BJ (cell line): ENCODE measurements at regions not wholly inside any gene's neighbourhood (a gene's known extent, or its start where the extent isn't known, plus 50 kb on each side); places are given as distances from the start of the nearest gene placed in this dataset.
"Not testable (repeated sequence)": the region's sequence is repeated elsewhere in the genome, so short reads cannot be mapped to it uniquely, and the experiment has no call there.

Experiments
- CTCF ChIA-PET: fragments of 350-600 bp; formaldehyde crosslinking; extraction: SDS; loops from one replicate; lab custom pipeline; 2021; ENCODE audit warnings: antibody characterized with exemption, inconsistent platforms; lab: Yijun Ruan, JAX
- POLR2A ChIA-PET: fragments of 300-600 bp; sonication (Branson Sonifier 250); formaldehyde crosslinking; extraction: SDS; loops from one replicate; lab custom pipeline; 2021; ENCODE audit warnings: antibody characterized with exemption; lab: Charles Lee
- DNase-seq: peaks from one replicate; pipeline ENCODE4 v3.0.0-alpha.2; 2011; ENCODE audit warnings: low read depth
- H3K27me3 ChIP-seq: 2 replicates; pipeline ENCODE4 v1.6.0; 2011; ENCODE audit warnings: low read length; ENCODE audit not compliant: control insufficient read depth, insufficient read depth
- H3K36me3 ChIP-seq: 2 replicates; pipeline ENCODE4 v1.5.1; 2011; ENCODE audit warnings: low read length; ENCODE audit not compliant: control insufficient read depth, insufficient read depth
- H3K4me3 ChIP-seq: 2 replicates; pipeline ENCODE4 v1.5.1; 2011; ENCODE audit warnings: low read depth, mild to moderate bottlenecking, control low read depth, low read length
- TF ChIP-seq, protein P1 (sequence below): IDR thresholded peaks from 2 replicates; pipeline ENCODE4 v1.5.1; 2011; ENCODE audit warnings: low read depth, mild to moderate bottlenecking, control low read depth, inconsistent platforms, low read length, moderate library complexity; ENCODE audit not compliant: insufficient read depth

DNA sequence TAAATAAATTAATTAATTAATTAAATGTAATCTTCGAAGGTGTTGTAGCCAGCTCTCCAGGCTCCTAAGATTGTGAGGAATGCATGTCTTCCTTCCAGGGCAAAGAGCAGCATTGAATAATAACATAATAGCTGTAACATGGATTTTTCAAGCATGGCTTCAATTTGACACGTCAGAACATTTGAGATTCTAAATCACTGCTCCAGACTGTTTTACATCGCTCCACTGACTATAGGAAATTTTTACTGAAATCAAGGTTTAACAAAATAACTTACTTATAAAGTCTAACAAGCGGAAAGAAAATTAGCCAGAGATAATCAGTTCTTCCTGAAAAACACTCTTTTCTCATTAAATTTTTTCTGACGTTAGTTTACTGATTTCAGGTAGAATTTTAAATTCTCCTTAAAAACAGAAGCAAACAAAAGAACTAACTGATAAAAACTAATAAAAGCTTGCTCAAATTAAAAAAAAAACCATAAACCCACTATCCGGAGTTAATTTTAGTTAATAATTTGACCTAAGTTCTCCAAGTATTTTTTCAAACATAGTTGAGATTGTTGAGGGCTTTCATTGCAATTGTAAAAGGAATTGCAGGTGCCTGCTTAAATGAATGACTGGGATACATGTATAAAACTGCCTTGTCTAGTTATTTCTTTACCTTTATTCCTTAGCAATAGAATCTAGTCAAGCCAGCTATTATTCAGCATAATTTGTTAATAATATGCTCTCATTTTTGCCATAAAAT, 51.2 kb upstream of the SGCE start:
- POLR2A ChIA-PET = no interaction called here
- Histone ChIP-seq H3K27me3 (no peaks in the 10 kb centered on the region; the same call in 1 of the 2 replicates), H3K4me3 (no peak overlapping the region), H3K36me3 (no peaks in the 10 kb centered on the region)
- no peak for DNase-seq
- CTCF ChIA-PET = interaction anchor here (0.6 to 1.1 kb wide), 2 partner anchors 9 to 309 kb away, joined by 3 to 5 read pairs; no protein-coding TSS in a partner anchor
- TF ChIP-seq, protein P1, sequence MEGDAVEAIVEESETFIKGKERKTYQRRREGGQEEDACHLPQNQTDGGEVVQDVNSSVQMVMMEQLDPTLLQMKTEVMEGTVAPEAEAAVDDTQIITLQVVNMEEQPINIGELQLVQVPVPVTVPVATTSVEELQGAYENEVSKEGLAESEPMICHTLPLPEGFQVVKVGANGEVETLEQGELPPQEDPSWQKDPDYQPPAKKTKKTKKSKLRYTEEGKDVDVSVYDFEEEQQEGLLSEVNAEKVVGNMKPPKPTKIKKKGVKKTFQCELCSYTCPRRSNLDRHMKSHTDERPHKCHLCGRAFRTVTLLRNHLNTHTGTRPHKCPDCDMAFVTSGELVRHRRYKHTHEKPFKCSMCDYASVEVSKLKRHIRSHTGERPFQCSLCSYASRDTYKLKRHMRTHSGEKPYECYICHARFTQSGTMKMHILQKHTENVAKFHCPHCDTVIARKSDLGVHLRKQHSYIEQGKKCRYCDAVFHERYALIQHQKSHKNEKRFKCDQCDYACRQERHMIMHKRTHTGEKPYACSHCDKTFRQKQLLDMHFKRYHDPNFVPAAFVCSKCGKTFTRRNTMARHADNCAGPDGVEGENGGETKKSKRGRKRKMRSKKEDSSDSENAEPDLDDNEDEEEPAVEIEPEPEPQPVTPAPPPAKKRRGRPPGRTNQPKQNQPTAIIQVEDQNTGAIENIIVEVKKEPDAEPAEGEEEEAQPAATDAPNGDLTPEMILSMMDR = no peak

DNA sequence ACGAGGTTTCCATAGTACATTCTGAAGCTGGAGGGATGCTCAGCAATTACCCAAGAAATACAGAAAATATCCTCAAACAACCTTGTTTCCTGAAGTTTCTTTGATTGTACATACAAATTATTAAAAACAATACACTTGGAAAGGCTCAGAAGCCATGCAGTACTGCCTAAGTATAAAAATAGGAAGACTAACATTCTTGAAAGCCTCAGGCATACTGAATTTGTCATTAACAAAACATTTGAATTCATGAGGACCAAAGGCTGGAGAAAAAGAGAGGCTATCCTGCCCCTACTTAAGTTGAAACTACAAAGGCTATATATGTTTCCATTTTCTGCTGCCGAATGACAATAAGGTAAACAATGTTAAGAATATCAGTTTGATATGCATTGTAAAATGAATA, 54.3 kb upstream of the SGCE start:
- Histone ChIP-seq H3K4me3 (no peak overlapping the region), H3K36me3 (no peaks in the 10 kb centered on the region), H3K27me3 (no peaks in the 10 kb centered on the region; the same call in 1 of the 2 replicates)
- ChIA-PET CTCF (interaction anchor here (0.7 kb wide), 1 partner anchor 760 kb away, joined by 3 read pairs; no protein-coding TSS in a partner anchor), POLR2A (no interaction called here)
- TF ChIP-seq, protein P1 = no peak
- no peak for DNase-seq

DNA sequence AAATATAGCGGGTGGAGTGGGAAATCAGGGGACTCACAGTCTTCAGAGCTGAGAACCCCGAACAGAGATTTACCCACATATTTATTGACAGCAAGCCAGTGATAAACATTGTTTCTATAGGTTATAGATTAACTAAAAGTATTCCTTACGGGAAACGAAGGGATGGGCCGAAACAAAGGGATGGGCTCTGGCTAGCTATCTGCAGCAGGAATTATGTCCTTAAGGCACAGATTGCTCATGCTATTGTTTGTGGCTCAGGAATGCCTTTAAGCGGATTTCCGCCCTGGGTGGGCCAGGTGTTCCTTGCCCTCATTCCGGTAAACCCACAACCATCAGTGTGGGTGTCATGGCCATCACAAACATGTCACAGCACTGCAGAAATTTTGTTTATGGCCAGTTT, 66.4 kb upstream of the SGCE start:
- DNase-seq, H3K4me3 ChIP-seq, CTCF ChIA-PET, POLR2A ChIA-PET, H3K36me3 ChIP-seq, H3K27me3 ChIP-seq: not testable (repeated sequence)

DNA sequence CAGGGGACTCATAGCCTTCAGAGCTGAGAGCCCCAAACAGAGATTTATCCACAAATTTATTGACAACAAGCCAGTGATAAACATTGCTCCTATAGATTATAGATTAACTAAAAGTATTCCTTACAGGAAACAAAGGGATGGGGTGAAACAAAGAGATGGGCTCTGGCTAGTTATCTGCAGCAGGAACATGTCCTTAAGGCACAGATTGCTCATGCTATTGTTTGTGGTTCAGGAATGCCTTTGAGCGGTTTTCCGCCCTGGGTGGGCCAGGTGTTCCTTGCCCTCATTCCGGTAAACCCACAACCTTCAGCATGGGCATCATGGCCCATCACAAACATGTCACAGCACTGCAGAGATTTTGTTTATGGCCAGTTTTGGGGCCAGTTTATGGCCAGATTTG, 73.0 kb upstream of the SGCE start:
- DNase-seq, POLR2A ChIA-PET, H3K4me3 ChIP-seq, CTCF ChIA-PET, H3K27me3 ChIP-seq, H3K36me3 ChIP-seq: not testable (repeated sequence)

DNA sequence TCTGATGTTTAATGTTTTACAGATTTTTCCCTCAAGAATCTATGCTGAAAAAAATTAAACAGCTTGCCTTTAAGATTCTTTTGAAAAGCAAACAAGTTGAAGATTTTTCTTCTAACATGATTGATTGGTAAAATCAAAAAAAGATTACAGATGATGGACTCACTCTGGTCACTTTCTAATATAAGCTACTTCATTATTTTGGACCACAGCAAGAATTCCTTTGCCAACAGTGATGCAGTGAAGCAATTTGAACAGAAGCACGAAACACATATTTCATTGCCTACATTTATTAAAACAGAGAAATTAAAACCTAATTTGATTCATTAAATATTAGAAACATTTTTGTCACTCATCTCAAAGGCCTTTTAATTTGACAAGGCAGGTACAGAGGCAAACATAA, 82.1 kb upstream of the SGCE start:
- TF ChIP-seq, protein P1 = no peak
- ChIA-PET POLR2A (no interaction called here), CTCF (no interaction called here)
- Histone ChIP-seq H3K36me3 (no peaks in the 10 kb centered on the region), H3K27me3 (no peaks in the 10 kb centered on the region; the same call in 1 of the 2 replicates), H3K4me3 (no peak overlapping the region)
- no peak for DNase-seq

DNA sequence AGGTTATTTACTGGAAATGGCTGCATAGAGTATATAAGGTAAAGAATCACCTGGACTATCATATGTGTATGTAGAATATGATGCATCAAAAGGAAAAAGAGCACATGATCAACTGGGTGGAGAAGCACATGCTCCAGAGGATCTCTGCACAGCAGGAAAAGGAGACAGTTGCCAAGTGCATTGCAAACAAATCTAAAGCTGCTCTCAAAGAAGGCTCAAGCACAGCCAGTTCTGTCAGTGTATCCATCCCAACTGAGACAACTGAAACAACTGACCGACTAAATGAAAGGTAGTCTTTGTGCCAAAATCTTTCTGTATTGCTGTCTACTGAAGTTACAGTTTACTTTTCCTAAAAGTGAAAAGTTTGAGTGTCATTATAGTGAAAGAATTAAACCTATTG, 83.2 kb upstream of the SGCE start:
- H3K4me3 ChIP-seq = no peak overlapping the region
- no peaks in the 10 kb centered on the region for H3K36me3 ChIP-seq
- H3K27me3 ChIP-seq = no peaks in the 10 kb centered on the region; the same call in 1 of the 2 replicates
- CTCF ChIA-PET = no interaction called here
- DNase-seq = no peak
- POLR2A ChIA-PET = no interaction called here
- TF ChIP-seq, protein P1 = no peak
